Lung (tissue), 11 donors: ENCODE measurements at regions not wholly inside any gene's neighbourhood (a gene's known extent, or its start where the extent isn't known, plus 50 kb on each side); places are given as distances from the start of the nearest gene placed in this dataset.

Experiments
- ATAC-seq: fragments of 200-7000 bp; cut with Tn5 transposase; one replicate; pipeline ENCODE4 v1.9.1; 2020; ENCODE audit warnings: moderate number of reproducible peaks; ENCODE audit not compliant: insufficient read depth, low FRiP score
- DNase-seq, 3 donors: peaks; one replicate each; pipeline ENCODE4 v3.0.0-alpha.2; 2013 to 2017
- H3K27ac ChIP-seq, 2 donors: one replicate each; pipeline ENCODE4 v1.5.1; 2013; ENCODE audit warnings: mild to moderate bottlenecking in 2 of 2, moderate library complexity in 2 of 2, control low read depth in 1 of 2, inconsistent platforms in 1 of 2, low read depth in 1 of 2, low read length in 1 of 2
- H3K27me3 ChIP-seq, 3 donors: one replicate each; pipeline ENCODE4 v1.5.1; 2013; ENCODE audit warnings: low read length in 2 of 3; ENCODE audit not compliant: control insufficient read depth in 3 of 3, insufficient read depth in 3 of 3
- H3K36me3 ChIP-seq, 4 donors: one replicate each; pipeline ENCODE4 v1.5.1; 2013; ENCODE audit warnings: low read length in 4 of 4, mild to moderate bottlenecking in 1 of 4, moderate library complexity in 1 of 4; ENCODE audit not compliant: control insufficient read depth in 4 of 4, insufficient read depth in 4 of 4
- H3K4me1 ChIP-seq, 5 donors: one replicate each; pipeline ENCODE4 v1.5.1; 2013; ENCODE audit warnings: low read length in 5 of 5, mild to moderate bottlenecking in 2 of 5, moderate library complexity in 1 of 5; ENCODE audit not compliant: control insufficient read depth in 5 of 5, insufficient read depth in 5 of 5
- H3K4me3 ChIP-seq: one replicate; pipeline ENCODE4 v1.5.1; 2013; ENCODE audit warnings: mild to moderate bottlenecking, control low read depth, moderate library complexity
- H3K9ac ChIP-seq, 2 donors: one replicate each; pipeline ENCODE4 v1.5.1; 2013; ENCODE audit warnings: low read length in 2 of 2, control low read depth in 1 of 2; ENCODE audit not compliant: insufficient read depth in 1 of 2
- H3K9me3 ChIP-seq, 4 donors: one replicate each; pipeline ENCODE4 v1.5.1; 2013; ENCODE audit warnings: low read length in 3 of 4, mild to moderate bottlenecking in 1 of 4, moderate library complexity in 1 of 4; ENCODE audit not compliant: control insufficient read depth in 4 of 4, insufficient read depth in 3 of 4
- WGBS, 2 donors: extraction: QIAGEN DNeasy Blood & Tissue Kit; methylation state at CpG; one replicate each; pipeline ENCODE4 v1.1.7; 2013; 5-methylcytosine and 5-hydroxymethylcytosine counted together
- TF ChIP-seq, protein P1 (sequence below): IDR thresholded peaks from 2 replicates; pipeline ENCODE4 v1.5.1; 2012; ENCODE audit warnings: mild to moderate bottlenecking; ENCODE audit errors: control extremely low read depth, extremely low read depth
- donor health status: control.
- donor health status: control.
- donor health status: Bipolar disorder and iron deficiency.
- donor health status: healthy.
- donor health status: DM: yes; HTN: yes; CAD: no.

DNA sequence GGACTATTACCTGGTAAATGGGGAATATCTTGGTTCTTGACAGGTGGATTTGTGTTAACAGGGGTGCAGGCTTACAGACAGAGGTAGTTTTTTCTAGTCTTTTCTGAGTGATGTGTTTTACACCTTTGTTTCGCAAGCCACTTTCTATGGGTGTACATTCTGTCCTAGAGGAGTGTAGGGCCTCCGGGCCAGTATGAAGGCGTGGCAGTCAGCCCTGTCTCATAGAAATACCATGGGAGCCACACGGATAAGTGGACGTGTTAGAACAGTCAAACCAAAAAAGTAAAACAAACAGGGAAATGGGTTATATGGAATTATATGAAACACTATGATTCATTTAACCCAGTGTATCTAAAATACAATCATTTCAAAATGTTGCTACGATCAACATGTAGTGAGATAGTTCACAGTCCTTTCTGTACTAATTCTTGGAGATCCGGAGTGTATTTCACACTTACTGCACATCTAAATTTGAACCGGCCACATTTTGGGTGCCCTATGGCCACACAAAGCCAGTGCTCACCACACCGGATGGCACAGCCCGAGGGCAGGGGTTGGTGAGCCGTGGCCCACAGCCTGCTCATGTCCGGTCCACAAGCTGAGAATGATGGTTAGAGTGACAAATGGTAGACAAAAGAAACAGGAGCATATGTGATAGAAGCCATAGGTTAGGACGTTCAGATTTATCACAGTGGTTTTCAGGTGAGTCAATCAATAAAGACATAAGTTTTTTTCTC, 80.1 kb upstream of the IRX4 start:
- H3K4me3 ChIP-seq, result no peak overlapping the region
- H3K36me3 ChIP-seq, result no peaks in the 10 kb centered on the region
- no peak overlapping the region for H3K9ac ChIP-seq
- DNase-seq (no peak), ATAC-seq (no peak)
- peaks cover 0 to 8% (median 7%) of the 10 kb centered on the region in 3 donors for H3K27me3 ChIP-seq
- 78 to 89% methylated on average over 13 of the region's 13 CpGs for WGBS, 2 donors
- H3K9me3 ChIP-seq, result peaks cover 0 to 2% (median 0%) of the 10 kb centered on the region in 4 donors
- H3K27ac ChIP-seq, result no peak overlapping the region
- no peaks in the 10 kb centered on the region for H3K4me1 ChIP-seq
- TF ChIP-seq, protein P1, sequence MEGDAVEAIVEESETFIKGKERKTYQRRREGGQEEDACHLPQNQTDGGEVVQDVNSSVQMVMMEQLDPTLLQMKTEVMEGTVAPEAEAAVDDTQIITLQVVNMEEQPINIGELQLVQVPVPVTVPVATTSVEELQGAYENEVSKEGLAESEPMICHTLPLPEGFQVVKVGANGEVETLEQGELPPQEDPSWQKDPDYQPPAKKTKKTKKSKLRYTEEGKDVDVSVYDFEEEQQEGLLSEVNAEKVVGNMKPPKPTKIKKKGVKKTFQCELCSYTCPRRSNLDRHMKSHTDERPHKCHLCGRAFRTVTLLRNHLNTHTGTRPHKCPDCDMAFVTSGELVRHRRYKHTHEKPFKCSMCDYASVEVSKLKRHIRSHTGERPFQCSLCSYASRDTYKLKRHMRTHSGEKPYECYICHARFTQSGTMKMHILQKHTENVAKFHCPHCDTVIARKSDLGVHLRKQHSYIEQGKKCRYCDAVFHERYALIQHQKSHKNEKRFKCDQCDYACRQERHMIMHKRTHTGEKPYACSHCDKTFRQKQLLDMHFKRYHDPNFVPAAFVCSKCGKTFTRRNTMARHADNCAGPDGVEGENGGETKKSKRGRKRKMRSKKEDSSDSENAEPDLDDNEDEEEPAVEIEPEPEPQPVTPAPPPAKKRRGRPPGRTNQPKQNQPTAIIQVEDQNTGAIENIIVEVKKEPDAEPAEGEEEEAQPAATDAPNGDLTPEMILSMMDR, result no peak

DNA sequence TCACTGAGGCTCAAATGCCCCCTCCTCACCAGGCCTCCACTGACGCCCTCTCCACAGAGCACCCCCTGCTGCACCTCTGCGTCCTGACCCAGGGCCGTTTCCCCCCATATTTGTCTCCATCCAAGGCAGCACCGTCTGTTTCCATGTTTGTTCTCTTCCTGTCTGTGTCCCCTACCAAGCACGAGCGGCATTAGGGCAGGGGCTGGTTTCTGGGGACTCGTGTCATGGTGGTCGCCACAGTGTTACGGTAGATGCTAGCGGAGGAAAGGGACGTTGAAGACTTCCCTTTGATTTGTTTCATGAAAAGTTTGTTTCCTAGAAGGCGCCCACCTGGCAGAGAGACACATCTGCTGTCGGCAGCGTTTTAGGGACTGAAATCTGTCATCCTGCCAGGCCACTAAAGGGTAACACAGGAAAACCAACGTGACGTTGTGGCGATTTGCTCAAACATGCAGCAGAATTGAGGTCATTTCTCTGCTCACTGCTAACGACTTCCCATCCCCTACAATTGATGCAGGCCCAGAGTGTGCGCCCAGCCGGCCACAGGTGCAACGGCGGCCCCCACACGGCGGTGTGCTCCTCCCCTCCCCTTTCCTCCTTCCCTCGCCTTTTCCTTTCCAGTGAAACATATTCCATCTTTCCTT, 79.3 kb upstream of the IRX4 start:
- no peak for DNase-seq
- Histone ChIP-seq H3K9me3 (peaks cover 0 to 2% (median 0%) of the 10 kb centered on the region in 4 donors), H3K27me3 (peaks cover 0 to 8% (median 7%) of the 10 kb centered on the region in 3 donors), H3K4me3 (no peak overlapping the region), H3K36me3 (no peaks in the 10 kb centered on the region), H3K27ac (no peak overlapping the region), H3K9ac (no peak overlapping the region), H3K4me1 (no peaks in the 10 kb centered on the region)
- TF ChIP-seq, protein P1, result no peak
- 68 to 69% methylated on average over 25 of the region's 25 CpGs for WGBS, 2 donors
- ATAC-seq, result no peak

DNA sequence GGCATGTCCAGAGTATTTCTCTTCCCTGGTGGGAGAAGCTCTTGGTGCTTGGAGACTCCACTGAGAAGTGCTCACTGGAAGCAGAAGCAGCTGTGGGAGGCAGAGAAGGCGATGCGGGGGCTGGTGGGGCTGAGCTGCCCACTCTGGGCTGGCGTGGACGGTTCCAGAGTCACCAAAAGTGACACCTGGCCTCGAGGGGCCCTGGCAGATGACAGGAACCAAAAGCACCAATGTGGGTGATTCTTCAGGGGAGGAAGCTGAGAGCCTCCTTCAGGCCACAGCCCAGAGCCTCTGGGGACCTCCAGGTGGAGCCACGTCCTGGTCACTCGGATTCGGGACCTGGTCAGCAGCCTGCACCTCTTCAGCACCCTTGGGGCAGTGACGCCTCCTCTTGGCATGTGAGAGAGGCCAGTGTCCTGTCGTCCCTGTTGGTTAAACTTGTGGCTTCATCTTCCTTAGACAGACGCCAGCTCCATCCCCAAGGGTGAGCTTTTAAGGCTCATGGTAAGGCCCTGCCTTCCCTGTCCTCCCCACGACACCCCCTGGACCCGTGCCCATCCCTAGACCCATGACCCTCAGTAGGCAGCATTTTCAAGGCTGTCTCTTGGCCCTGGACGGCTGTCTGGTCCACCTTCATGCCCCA, 78.7 kb upstream of the IRX4 start:
- DNase-seq, result no peak
- no peak overlapping the region for H3K4me3 ChIP-seq
- H3K4me1 ChIP-seq, result no peaks in the 10 kb centered on the region
- H3K27me3 ChIP-seq, result peaks cover 0 to 8% (median 7%) of the 10 kb centered on the region in 3 donors
- no peak overlapping the region for H3K27ac ChIP-seq
- TF ChIP-seq, protein P1, result no peak
- peaks cover 0 to 2% (median 0%) of the 10 kb centered on the region in 4 donors for H3K9me3 ChIP-seq
- no peak overlapping the region for H3K9ac ChIP-seq
- ATAC-seq, result no peak
- H3K36me3 ChIP-seq, result no peaks in the 10 kb centered on the region
- 84 to 86% methylated on average over 14 of the region's 14 CpGs for WGBS, 2 donors
